ENCODE measurements at regions not wholly inside any gene's neighbourhood (a gene's known extent, or its start where the extent isn't known, plus 50 kb on each side); places are given as distances from the start of the nearest gene placed in this dataset.

DNA sequence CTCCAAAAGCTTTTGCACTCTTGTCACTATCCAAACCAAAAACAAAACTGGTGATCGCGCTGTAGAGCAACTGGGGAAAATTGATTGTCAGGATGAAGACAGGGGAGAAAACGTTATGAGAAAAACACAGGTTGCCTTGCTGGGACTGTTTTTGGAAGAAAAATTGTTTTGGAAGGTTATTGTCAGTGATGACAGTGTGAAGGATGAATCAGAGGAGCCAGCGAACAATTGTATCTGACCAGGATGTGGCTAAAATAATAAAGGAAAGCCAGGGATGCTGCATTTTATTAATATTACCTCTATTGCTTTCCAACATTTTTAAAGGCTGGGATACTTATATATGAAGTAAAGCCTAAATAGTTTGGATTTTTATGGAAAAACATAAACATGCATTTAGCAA is 334.0 kb downstream of the SPRY2 start:
- Histone ChIP-seq H3K18ac (ENCODE audit: insufficient read length, low read depth, low read length) (no peak overlapping the region), H3K79me2 (ENCODE audit: insufficient read depth, low read length) (no peaks in the 10 kb centered on the region; the same call in 1 of the 2 replicates), H3K27ac (ENCODE audit: insufficient read length, low read depth, low read length) (no peak overlapping the region), H2BK120ac (ENCODE audit: low read depth, low read length, poor library complexity, severe bottlenecking) (no peak overlapping the region), H2BK5ac (ENCODE audit: insufficient read length, low read length) (no peak overlapping the region), H3K56ac (ENCODE audit: insufficient read length, low read depth, low read length) (no peak overlapping the region), H3T11ph (ENCODE audit: low read length) (no peak overlapping the region), H3K27me3 (ENCODE audit: insufficient read depth, low read length) (no peaks in the 10 kb centered on the region), H3K4me1 (ENCODE audit: insufficient read depth, low read length) (no peaks in the 10 kb centered on the region), H4K5ac (ENCODE audit: insufficient read length, low read depth, low read length) (no peak overlapping the region), H4K20me1 (ENCODE audit: control insufficient read depth, insufficient read depth, insufficient read length) (no peaks in the 10 kb centered on the region), H3K79me1 (ENCODE audit: insufficient read depth, low read depth, low read length, poor library complexity, severe bottlenecking) (no peaks in the 10 kb centered on the region), H2BK20ac (ENCODE audit: low read depth, low read length, poor library complexity, severe bottlenecking) (no peak overlapping the region), H3K23me2 (ENCODE audit: insufficient read length, low read depth, low read length, poor library complexity, severe bottlenecking) (no peaks in the 10 kb centered on the region), H2BK15ac (ENCODE audit: low read depth, low read length) (no peak overlapping the region), H2AK5ac (ENCODE audit: insufficient read length, low read length) (no peak overlapping the region), H4K8ac (replicated peaks; ENCODE audit: insufficient read length, low read depth, low read length) (no peak overlapping the region), H4K91ac (ENCODE audit: insufficient read length, low read depth, low read length) (no peak overlapping the region), H3K14ac (ENCODE audit: insufficient read depth, low read length) (no peak overlapping the region), H3K9me3 (ENCODE audit: control insufficient read depth, low read depth, low read length) (no peaks in the 10 kb centered on the region), H3K9ac (ENCODE audit: extremely low read depth, insufficient read length, low read length) (no peak overlapping the region), H2AFZ (ENCODE audit: low read length) (no peak overlapping the region), H3K4ac (ENCODE audit: low read depth, low read length) (no peak overlapping the region), H3K23ac (ENCODE audit: insufficient read length, low read depth, low read length) (no peak overlapping the region), H2BK12ac (ENCODE audit: insufficient read length, low read depth, low read length) (no peak overlapping the region), H3K4me2 (ENCODE audit: insufficient read depth, insufficient read length, low read length) (no peak overlapping the region)
- DNase-seq, result no peak
- Mint-ChIP-seq H3K27me3 (ENCODE audit: low read depth) (no peaks in the 10 kb centered on the region), H3K36me3 (ENCODE audit: insufficient read depth in 1 of 3, low read depth in 3 of 3) (peaks cover 0 to 4% (median 2%) of the 10 kb centered on the region in 3 experiments; a peak in 2 of 7 replicates), H3K4me1 (no peaks in the 10 kb centered on the region), H3K27ac (no peak overlapping the region), H3K4me3 (no peak overlapping the region), H3K9me3 (no peaks in the 10 kb centered on the region)
- no CpG with 5 or more reads among the region's 4 CpGs for WGBS (ENCODE audit: extremely low coverage, insufficient read length, low lambda C conversion rate)
- TF ChIP-seq, protein P1, sequence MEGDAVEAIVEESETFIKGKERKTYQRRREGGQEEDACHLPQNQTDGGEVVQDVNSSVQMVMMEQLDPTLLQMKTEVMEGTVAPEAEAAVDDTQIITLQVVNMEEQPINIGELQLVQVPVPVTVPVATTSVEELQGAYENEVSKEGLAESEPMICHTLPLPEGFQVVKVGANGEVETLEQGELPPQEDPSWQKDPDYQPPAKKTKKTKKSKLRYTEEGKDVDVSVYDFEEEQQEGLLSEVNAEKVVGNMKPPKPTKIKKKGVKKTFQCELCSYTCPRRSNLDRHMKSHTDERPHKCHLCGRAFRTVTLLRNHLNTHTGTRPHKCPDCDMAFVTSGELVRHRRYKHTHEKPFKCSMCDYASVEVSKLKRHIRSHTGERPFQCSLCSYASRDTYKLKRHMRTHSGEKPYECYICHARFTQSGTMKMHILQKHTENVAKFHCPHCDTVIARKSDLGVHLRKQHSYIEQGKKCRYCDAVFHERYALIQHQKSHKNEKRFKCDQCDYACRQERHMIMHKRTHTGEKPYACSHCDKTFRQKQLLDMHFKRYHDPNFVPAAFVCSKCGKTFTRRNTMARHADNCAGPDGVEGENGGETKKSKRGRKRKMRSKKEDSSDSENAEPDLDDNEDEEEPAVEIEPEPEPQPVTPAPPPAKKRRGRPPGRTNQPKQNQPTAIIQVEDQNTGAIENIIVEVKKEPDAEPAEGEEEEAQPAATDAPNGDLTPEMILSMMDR (conservative IDR thresholded peaks at IDR 0.05), result no peak
